ENCODE measurements at regions not wholly inside any gene's neighbourhood (a gene's known extent, or its start where the extent isn't known, plus 50 kb on each side); places are given as distances from the start of the nearest gene placed in this dataset.
"Not testable (repeated sequence)": the region's sequence is repeated elsewhere in the genome, so short reads cannot be mapped to it uniquely, and the experiment has no call there.

DNA sequence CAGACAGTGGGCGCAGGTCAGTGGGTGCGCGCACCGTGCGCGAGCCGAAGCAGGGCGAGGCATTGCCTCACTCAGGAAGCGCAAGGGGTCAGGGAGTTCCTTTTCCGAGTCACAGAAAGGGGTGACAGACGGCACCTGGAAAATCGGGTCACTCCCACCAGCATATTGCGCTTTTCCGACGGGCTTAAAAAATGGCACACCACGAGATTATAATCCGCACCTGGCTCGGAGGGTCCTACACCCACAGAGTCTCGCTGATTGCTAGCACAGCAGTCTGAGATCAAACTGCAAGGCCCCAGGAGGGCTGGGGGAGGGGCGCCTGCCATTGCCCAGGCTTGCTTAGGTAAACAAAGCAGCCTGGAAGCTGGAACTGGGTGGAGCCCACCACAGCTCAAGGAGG is 372.2 kb downstream of the NKX6-1 start:
- not testable (repeated sequence) for TF ChIP-seq SP1 (IDR thresholded peaks at IDR 0.05); ARNT (IDR thresholded peaks at IDR 0.05); FOXK2 (IDR thresholded peaks at IDR 0.05); CTBP1 (IDR thresholded peaks at IDR 0.05; ENCODE audit: borderline replicate concordance); BHLHE40 (IDR thresholded peaks at IDR 0.05; ENCODE audit: borderline replicate concordance); NFRKB (IDR thresholded peaks at IDR 0.05); FOXA1 (IDR thresholded peaks at IDR 0.05); SUZ12 (IDR thresholded peaks at IDR 0.05); TARDBP (IDR thresholded peaks at IDR 0.05); LEF1 (IDR thresholded peaks at IDR 0.05; ENCODE audit: borderline replicate concordance); HDGF (IDR thresholded peaks at IDR 0.05; ENCODE audit: borderline replicate concordance)
- TF ChIP-seq, protein P1, sequence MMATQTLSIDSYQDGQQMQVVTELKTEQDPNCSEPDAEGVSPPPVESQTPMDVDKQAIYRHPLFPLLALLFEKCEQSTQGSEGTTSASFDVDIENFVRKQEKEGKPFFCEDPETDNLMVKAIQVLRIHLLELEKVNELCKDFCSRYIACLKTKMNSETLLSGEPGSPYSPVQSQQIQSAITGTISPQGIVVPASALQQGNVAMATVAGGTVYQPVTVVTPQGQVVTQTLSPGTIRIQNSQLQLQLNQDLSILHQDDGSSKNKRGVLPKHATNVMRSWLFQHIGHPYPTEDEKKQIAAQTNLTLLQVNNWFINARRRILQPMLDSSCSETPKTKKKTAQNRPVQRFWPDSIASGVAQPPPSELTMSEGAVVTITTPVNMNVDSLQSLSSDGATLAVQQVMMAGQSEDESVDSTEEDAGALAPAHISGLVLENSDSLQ (IDR thresholded peaks at IDR 0.05) = not testable (repeated sequence)
- TF ChIP-seq L3MBTL2 (conservative IDR thresholded peaks at IDR 0.05) = peak; percentile 35; the same call in 1 of the 2 replicates
